Endodermal cell (in vitro differentiated cells): ENCODE measurements at regions not wholly inside any gene's neighbourhood (a gene's known extent, or its start where the extent isn't known, plus 50 kb on each side); places are given as distances from the start of the nearest gene placed in this dataset.

Experiments
- DNase-seq: peaks from one replicate; pipeline ENCODE4 v3.0.0-alpha.2; 2017
- H3K27ac ChIP-seq: 2 replicates; pipeline ENCODE4 v1.5.1; 2013; ENCODE audit warnings: mild to moderate bottlenecking, low read depth, low read length, moderate library complexity
- H3K27me3 ChIP-seq: 2 replicates; pipeline ENCODE4 v1.6.1; 2013; ENCODE audit warnings: mild to moderate bottlenecking, low read length, moderate library complexity; ENCODE audit not compliant: insufficient read depth, control insufficient read depth, poor library complexity, severe bottlenecking
- H3K36me3 ChIP-seq: 2 replicates; pipeline ENCODE4 v1.7.0; 2013; ENCODE audit warnings: mild to moderate bottlenecking, low read length, moderate library complexity; ENCODE audit not compliant: control insufficient read depth, insufficient read depth
- H3K4me1 ChIP-seq: one replicate; pipeline ENCODE4 v1.7.0; 2013; ENCODE audit warnings: low read length; ENCODE audit not compliant: control insufficient read depth, insufficient read depth
- H3K4me3 ChIP-seq: 2 replicates; pipeline ENCODE4 v1.5.1; 2013; ENCODE audit warnings: mild to moderate bottlenecking, low read length, moderate library complexity
- H3K9ac ChIP-seq: 2 replicates; pipeline ENCODE4 v1.6.1; 2013; ENCODE audit warnings: mild to moderate bottlenecking, low read length, moderate library complexity; ENCODE audit not compliant: poor library complexity, severe bottlenecking; ENCODE audit errors: extremely low read depth
- H3K9me3 ChIP-seq: 2 replicates; pipeline ENCODE4 v1.6.1; 2013; ENCODE audit warnings: mild to moderate bottlenecking, low read length, moderate library complexity; ENCODE audit not compliant: control insufficient read depth
- H3K27ac Mint-ChIP-seq: 2 replicates; pipeline ENCODE4 v1.8.0; 2020; ENCODE audit warnings: mixed read lengths
- H3K27me3 Mint-ChIP-seq: 2 replicates; pipeline ENCODE4 v1.8.0; 2021; ENCODE audit warnings: mild to moderate bottlenecking, mixed read lengths; ENCODE audit not compliant: insufficient read depth
- H3K36me3 Mint-ChIP-seq: 2 replicates; pipeline ENCODE4 v1.8.0; 2020; ENCODE audit warnings: low read depth, mixed read lengths
- H3K4me1 Mint-ChIP-seq: 2 replicates; pipeline ENCODE4 v1.8.0; 2020; ENCODE audit warnings: mixed read lengths
- H3K4me3 Mint-ChIP-seq: 2 replicates; pipeline ENCODE4 v1.8.0; 2020; ENCODE audit warnings: mild to moderate bottlenecking, moderate library complexity, mixed read lengths
- H3K9me3 Mint-ChIP-seq: 2 replicates; pipeline ENCODE4 v1.8.0; 2020; ENCODE audit warnings: mild to moderate bottlenecking, mixed read lengths
- WGBS, 2 experiments: methylation state at CpG; one replicate each; pipeline versions ENCODE4 v1.1.5 to v1.1.7; 2013; ENCODE audit warnings: missing lambda C conversion rate in 2 of 2, mixed read lengths in 1 of 2; ENCODE audit not compliant: insufficient coverage in 1 of 2, insufficient read length in 1 of 2; 5-methylcytosine and 5-hydroxymethylcytosine counted together
- TF ChIP-seq, protein P1 (sequence below): fragments of 200-600 bp; sonication (generic); conservative IDR thresholded peaks from 2 replicates; pipeline ENCODE4 v1.5.0; 2021; ENCODE audit warnings: antibody characterized with exemption, mild to moderate bottlenecking

- Histone ChIP-seq H3K4me1 (no peaks in the 10 kb centered on the region), H3K27me3 (no peaks in the 10 kb centered on the region), H3K4me3 (no peak overlapping the region), H3K27ac (no peak overlapping the region), H3K36me3 (no peaks in the 10 kb centered on the region), H3K9me3 (no peaks in the 10 kb centered on the region), H3K9ac (no peak overlapping the region)
- Mint-ChIP-seq H3K36me3 (no peaks in the 10 kb centered on the region), H3K4me3 (no peak overlapping the region), H3K9me3 (no peaks in the 10 kb centered on the region), H3K27ac (no peak overlapping the region), H3K27me3 (no peaks in the 10 kb centered on the region), H3K4me1 (no peaks in the 10 kb centered on the region)
- no peak for DNase-seq
- TF ChIP-seq, protein P1, sequence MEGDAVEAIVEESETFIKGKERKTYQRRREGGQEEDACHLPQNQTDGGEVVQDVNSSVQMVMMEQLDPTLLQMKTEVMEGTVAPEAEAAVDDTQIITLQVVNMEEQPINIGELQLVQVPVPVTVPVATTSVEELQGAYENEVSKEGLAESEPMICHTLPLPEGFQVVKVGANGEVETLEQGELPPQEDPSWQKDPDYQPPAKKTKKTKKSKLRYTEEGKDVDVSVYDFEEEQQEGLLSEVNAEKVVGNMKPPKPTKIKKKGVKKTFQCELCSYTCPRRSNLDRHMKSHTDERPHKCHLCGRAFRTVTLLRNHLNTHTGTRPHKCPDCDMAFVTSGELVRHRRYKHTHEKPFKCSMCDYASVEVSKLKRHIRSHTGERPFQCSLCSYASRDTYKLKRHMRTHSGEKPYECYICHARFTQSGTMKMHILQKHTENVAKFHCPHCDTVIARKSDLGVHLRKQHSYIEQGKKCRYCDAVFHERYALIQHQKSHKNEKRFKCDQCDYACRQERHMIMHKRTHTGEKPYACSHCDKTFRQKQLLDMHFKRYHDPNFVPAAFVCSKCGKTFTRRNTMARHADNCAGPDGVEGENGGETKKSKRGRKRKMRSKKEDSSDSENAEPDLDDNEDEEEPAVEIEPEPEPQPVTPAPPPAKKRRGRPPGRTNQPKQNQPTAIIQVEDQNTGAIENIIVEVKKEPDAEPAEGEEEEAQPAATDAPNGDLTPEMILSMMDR: no peak
- WGBS, 2 experiments: 85 to 91% methylated on average over 4 of the region's 4 CpGs
These were observed 1631.9 kb upstream of the CDH6 start for GRCh38 chr5:29561564-29561963.

- Mint-ChIP-seq H3K9me3 (peaks cover 9% of the 10 kb centered on the region), H3K36me3 (no peaks in the 10 kb centered on the region), H3K27ac (no peak overlapping the region), H3K4me3 (no peak overlapping the region), H3K27me3 (no peaks in the 10 kb centered on the region), H3K4me1 (no peaks in the 10 kb centered on the region)
- Histone ChIP-seq H3K9me3 (peaks cover 13% of the 10 kb centered on the region), H3K27me3 (no peaks in the 10 kb centered on the region), H3K36me3 (no peaks in the 10 kb centered on the region), H3K9ac (no peak overlapping the region), H3K4me3 (no peak overlapping the region), H3K4me1 (no peaks in the 10 kb centered on the region), H3K27ac (no peak overlapping the region)
- TF ChIP-seq, protein P1: no peak
- DNase-seq: no peak
- WGBS, 2 experiments: 47 to 50% methylated on average over 2 of the region's 2 CpGs
These were observed 1643.0 kb upstream of the CDH6 start for GRCh38 chr5:29550523-29550922.

DNA sequence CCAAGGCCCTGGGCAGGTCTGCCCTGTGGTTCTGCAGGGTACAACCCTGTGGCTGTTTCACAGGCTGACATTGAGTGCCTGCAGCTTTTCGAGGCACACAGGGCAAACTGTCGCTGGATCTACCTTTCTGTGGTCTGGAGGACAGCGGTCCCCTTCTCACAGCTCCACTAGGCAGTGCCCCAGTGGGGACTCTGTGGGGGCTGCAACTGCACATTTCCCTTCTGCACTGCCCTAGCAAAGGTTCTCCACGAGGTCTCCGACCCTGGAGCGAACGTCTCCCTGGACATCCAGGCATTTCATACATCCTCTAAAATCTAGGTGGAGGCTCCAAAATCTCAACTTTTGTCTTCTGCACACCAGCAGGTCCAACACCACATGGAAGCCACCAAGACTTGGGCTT, 1645.2 kb upstream of the CDH6 start:
- Histone ChIP-seq H3K4me1 (no peaks in the 10 kb centered on the region), H3K27me3 (no peaks in the 10 kb centered on the region), H3K27ac (no peak overlapping the region), H3K4me3 (no peak overlapping the region), H3K36me3 (no peaks in the 10 kb centered on the region), H3K9ac (no peak overlapping the region), H3K9me3 (no peaks in the 10 kb centered on the region)
- no peaks in the 10 kb centered on the region for H3K4me1 Mint-ChIP-seq
- H3K36me3 Mint-ChIP-seq: no peaks in the 10 kb centered on the region
- WGBS, 2 experiments: 88 to 98% methylated on average over 7 of the region's 7 CpGs
- H3K27ac Mint-ChIP-seq: no peak overlapping the region
- H3K27me3 Mint-ChIP-seq: no peaks in the 10 kb centered on the region
- no peak overlapping the region for H3K4me3 Mint-ChIP-seq
- H3K9me3 Mint-ChIP-seq: no peaks in the 10 kb centered on the region
- DNase-seq: no peak
- TF ChIP-seq, protein P1: no peak
